HCT116 (cell line): ENCODE measurements at regions not wholly inside any gene's neighbourhood (a gene's known extent, or its start where the extent isn't known, plus 50 kb on each side); places are given as distances from the start of the nearest gene placed in this dataset.

Experiments used
- CEBPB ChIP-seq: IDR thresholded peaks from 2 replicates; pipeline ENCODE4 v1.6.1; 2012; ENCODE audit warnings: low read depth
- EZH2 ChIP-seq: fragments of 200-600 bp; sonication (generic); IDR thresholded peaks from 2 replicates; pipeline ENCODE4 v1.6.1; 2017; ENCODE audit warnings: antibody characterized with exemption, mixed run types
- TF ChIP-seq, protein P1 (sequence below), 3 experiments: fragments of 200-600 bp in 1 of 3; sonication (generic) in 1 of 3; IDR thresholded peaks in 2 of 3; conservative IDR thresholded peaks in 1 of 3; 2 replicates each; pipeline ENCODE4 v1.5.1; 2012 to 2017; ENCODE audit warnings: low read depth in 2 of 3, low read length in 2 of 3, antibody characterized with exemption in 1 of 3, borderline replicate concordance in 1 of 3, control low read depth in 1 of 3, mild to moderate bottlenecking in 1 of 3, mixed read lengths in 1 of 3, mixed run types in 1 of 3, moderate library complexity in 1 of 3; ENCODE audit not compliant: insufficient read depth in 1 of 3

DNA sequence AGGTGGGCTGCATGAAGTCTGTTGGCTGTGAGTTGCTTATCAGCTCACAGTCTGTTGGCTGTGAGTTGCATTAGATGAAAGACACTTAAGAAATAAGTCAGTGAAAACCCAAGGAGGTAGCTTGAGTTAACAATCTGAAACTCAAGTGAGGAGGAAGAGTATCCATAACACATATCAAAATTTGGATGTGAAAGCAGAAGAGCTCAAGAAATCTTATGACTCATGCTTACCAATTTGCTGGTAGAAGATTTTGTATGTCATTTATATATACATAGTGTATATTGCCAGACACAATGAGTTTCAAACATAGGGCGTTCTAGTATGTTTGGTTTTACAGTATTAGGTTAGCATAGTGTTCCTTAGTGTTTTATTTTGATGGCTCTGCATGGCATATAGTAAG lies 107.4 kb downstream of the DDIT4L start:
- no peak for TF ChIP-seq CEBPB
- TF ChIP-seq, protein P1, sequence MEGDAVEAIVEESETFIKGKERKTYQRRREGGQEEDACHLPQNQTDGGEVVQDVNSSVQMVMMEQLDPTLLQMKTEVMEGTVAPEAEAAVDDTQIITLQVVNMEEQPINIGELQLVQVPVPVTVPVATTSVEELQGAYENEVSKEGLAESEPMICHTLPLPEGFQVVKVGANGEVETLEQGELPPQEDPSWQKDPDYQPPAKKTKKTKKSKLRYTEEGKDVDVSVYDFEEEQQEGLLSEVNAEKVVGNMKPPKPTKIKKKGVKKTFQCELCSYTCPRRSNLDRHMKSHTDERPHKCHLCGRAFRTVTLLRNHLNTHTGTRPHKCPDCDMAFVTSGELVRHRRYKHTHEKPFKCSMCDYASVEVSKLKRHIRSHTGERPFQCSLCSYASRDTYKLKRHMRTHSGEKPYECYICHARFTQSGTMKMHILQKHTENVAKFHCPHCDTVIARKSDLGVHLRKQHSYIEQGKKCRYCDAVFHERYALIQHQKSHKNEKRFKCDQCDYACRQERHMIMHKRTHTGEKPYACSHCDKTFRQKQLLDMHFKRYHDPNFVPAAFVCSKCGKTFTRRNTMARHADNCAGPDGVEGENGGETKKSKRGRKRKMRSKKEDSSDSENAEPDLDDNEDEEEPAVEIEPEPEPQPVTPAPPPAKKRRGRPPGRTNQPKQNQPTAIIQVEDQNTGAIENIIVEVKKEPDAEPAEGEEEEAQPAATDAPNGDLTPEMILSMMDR (IDR thresholded peaks at IDR 0.05 in 2 of 3, conservative IDR thresholded peaks at IDR 0.05 in 1 of 3; ENCODE audit: borderline replicate concordance in 1 of 3, insufficient read depth in 1 of 3, low read depth in 2 of 3, low read length in 2 of 3), result no peak
- TF ChIP-seq EZH2, result no peak
